H1 (cell line): ENCODE measurements at regions not wholly inside any gene's neighbourhood (a gene's known extent, or its start where the extent isn't known, plus 50 kb on each side); places are given as distances from the start of the nearest gene placed in this dataset.

ENCODE experiments used
- ATF3 ChIP-seq: IDR thresholded peaks from 2 replicates; pipeline ENCODE4 v1.6.1; 2011; ENCODE audit warnings: low read depth, mild to moderate bottlenecking, low read length; ENCODE audit not compliant: insufficient read depth
- CEBPB ChIP-seq: IDR thresholded peaks from 2 replicates; pipeline ENCODE4 v1.6.1; 2012; ENCODE audit warnings: low read depth, low read length
- CTCF ChIP-seq, 3 experiments: IDR thresholded peaks; 1 replicate in 2 of 3; 2 replicates in 1 of 3; pipeline versions ENCODE4 v1.5.1 to v1.6.1; 2011; ENCODE audit warnings: low read length in 3 of 3, mild to moderate bottlenecking in 3 of 3, inconsistent platforms in 2 of 3, low read depth in 1 of 3, moderate library complexity in 1 of 3; ENCODE audit not compliant: insufficient read depth in 1 of 3; ENCODE audit errors: control extremely low read depth in 1 of 3
- HDAC2 ChIP-seq, 2 experiments: fragments of 300-600 bp in 1 of 2; sonication (generic) in 1 of 2; IDR thresholded peaks; 2 replicates each; pipeline ENCODE4 v1.6.1; 2011 to 2012; ENCODE audit warnings: low read depth in 2 of 2, low read length in 2 of 2, mild to moderate bottlenecking in 2 of 2, moderate library complexity in 2 of 2, borderline replicate concordance in 1 of 2, inconsistent platforms in 1 of 2
- POLR2A ChIP-seq, 2 experiments: IDR thresholded peaks; 1 replicate in 1 of 2; 2 replicates in 1 of 2; pipeline ENCODE4 v1.6.1; 2011; ENCODE audit warnings: low read depth in 2 of 2, low read length in 2 of 2, mild to moderate bottlenecking in 2 of 2; ENCODE audit errors: control extremely low read depth in 1 of 2

DNA sequence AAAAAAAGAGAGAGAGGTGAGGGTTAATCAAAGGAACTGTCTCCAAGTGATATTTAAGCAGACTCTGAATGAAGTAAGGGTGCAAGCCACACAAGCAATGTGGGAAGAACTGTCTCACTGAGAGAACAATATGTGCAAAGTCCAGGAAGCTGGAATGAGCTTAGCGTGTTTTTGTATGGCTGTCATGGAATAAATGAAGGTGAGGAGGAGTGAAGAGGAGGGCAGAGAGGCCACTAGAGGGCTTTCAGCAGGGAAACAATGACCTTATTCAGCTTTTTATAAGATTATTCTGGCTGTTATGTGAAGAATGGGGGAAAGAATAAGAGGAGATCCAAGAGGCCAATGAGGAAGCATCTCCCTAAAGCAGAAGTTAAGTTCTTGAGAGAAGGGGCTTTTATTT, 86.9 kb upstream of the COL8A1 start:
- peak in 2 of 3 experiments; percentile 7 to 34; a peak in 1 of 4 replicates for TF ChIP-seq CTCF (IDR thresholded peaks at IDR 0.05; ENCODE audit: control extremely low read depth in 1 of 3, insufficient read depth in 1 of 3, low read depth in 1 of 3, low read length in 3 of 3)
- no peak for TF ChIP-seq HDAC2 (IDR thresholded peaks at IDR 0.05; ENCODE audit: borderline replicate concordance in 1 of 2, low read depth in 2 of 2, low read length in 2 of 2)
- TF ChIP-seq POLR2A (IDR thresholded peaks at IDR 0.05; ENCODE audit: control extremely low read depth in 1 of 2, low read depth in 2 of 2, low read length in 2 of 2) = no peak
- no peak for TF ChIP-seq ATF3
- no peak for TF ChIP-seq CEBPB
